Endothelial cell of umbilical vein (primary cell): ENCODE measurements at regions not wholly inside any gene's neighbourhood (a gene's known extent, or its start where the extent isn't known, plus 50 kb on each side); places are given as distances from the start of the nearest gene placed in this dataset.

Experiments used
- CTCF ChIP-seq, 2 donors: IDR thresholded peaks; 1 replicate in 1 of 2; 2 replicates in 1 of 2; pipeline ENCODE4 v1.5.1; 2011; ENCODE audit warnings: low read length in 2 of 2, mild to moderate bottlenecking in 2 of 2, moderate library complexity in 2 of 2, control low read depth in 1 of 2, inconsistent platforms in 1 of 2, low read depth in 1 of 2; ENCODE audit not compliant: insufficient read depth in 1 of 2; ENCODE audit errors: extremely low read depth in 1 of 2
- EZH2 ChIP-seq: IDR thresholded peaks from 2 replicates; pipeline ENCODE4 v1.6.1; 2012; ENCODE audit warnings: borderline replicate concordance, low read depth, mild to moderate bottlenecking, moderate library complexity, low read length, inconsistent platforms; ENCODE audit not compliant: severe bottlenecking
- FOS ChIP-seq: IDR thresholded peaks from 2 replicates; pipeline ENCODE4 v1.6.1; 2011; ENCODE audit warnings: mild to moderate bottlenecking, low read length, moderate library complexity, borderline replicate concordance; ENCODE audit not compliant: insufficient read depth
- GATA2 ChIP-seq: IDR thresholded peaks from 2 replicates; pipeline ENCODE4 v1.7.0; 2011; ENCODE audit warnings: low read depth, mild to moderate bottlenecking, moderate library complexity, mixed read lengths, low read length; ENCODE audit not compliant: insufficient read length, insufficient read depth
- JUN ChIP-seq: IDR thresholded peaks from 2 replicates; pipeline ENCODE4 v1.6.1; 2011; ENCODE audit warnings: borderline replicate concordance, low read depth; ENCODE audit not compliant: insufficient read length, insufficient read depth
- MAX ChIP-seq: IDR thresholded peaks from 2 replicates; pipeline ENCODE4 v1.6.1; 2011; ENCODE audit not compliant: insufficient read depth, insufficient read length
- POLR2A ChIP-seq: IDR thresholded peaks from 2 replicates; pipeline ENCODE4 v1.6.1; 2012; ENCODE audit warnings: low read depth, mild to moderate bottlenecking, control low read depth, low read length
- POLR2AphosphoS5 ChIP-seq: IDR thresholded peaks from 2 replicates; pipeline ENCODE4 v1.6.1; 2012; ENCODE audit warnings: low read depth, mild to moderate bottlenecking, control low read depth, low read length, moderate library complexity; ENCODE audit not compliant: insufficient read depth

- TF ChIP-seq CTCF (IDR thresholded peaks at IDR 0.05; ENCODE audit: extremely low read depth in 1 of 2, insufficient read depth in 1 of 2, low read depth in 1 of 2, low read length in 2 of 2), result no peak
- no peak for TF ChIP-seq POLR2AphosphoS5
- TF ChIP-seq POLR2A, result no peak
- TF ChIP-seq FOS, result no peak
- TF ChIP-seq EZH2, result no peak
- TF ChIP-seq MAX, result no peak
- no peak for TF ChIP-seq JUN
- no peak for TF ChIP-seq GATA2
These were observed 161.6 kb downstream of the ACTL8 start for GRCh38 chr1:17916702-17917101.
